Transverse colon (tissue), 4 donors: ENCODE measurements at regions not wholly inside any gene's neighbourhood (a gene's known extent, or its start where the extent isn't known, plus 50 kb on each side); places are given as distances from the start of the nearest gene placed in this dataset.

Experiments
- EP300 ChIP-seq: sonication (generic); formaldehyde crosslinking; IDR thresholded peaks from one replicate; pipeline ENCODE4 v1.6.1; 2017; ENCODE audit warnings: antibody characterized with exemption, low read depth
- POLR2A ChIP-seq: fragments of 450-650 bp; IDR thresholded peaks from one replicate; pipeline ENCODE4 v1.6.1; 2016; ENCODE audit warnings: antibody characterized with exemption, mild to moderate bottlenecking, moderate library complexity
- POLR2AphosphoS5 ChIP-seq, 3 donors: sonication (generic); formaldehyde crosslinking; IDR thresholded peaks; one replicate each; pipeline ENCODE4 v1.6.1; 2016; ENCODE audit warnings: antibody characterized with exemption in 3 of 3
- TF ChIP-seq, protein P1 (sequence below), 5 experiments: fragments of 200-600 bp in 3 of 5; fragments of 450-650 bp in 2 of 5; sonication (generic) in 3 of 5; IDR thresholded peaks; 1 replicate in 2 of 5; 2 replicates in 3 of 5; pipeline ENCODE4 v1.5.1; 2016 to 2017; ENCODE audit warnings: antibody characterized with exemption in 5 of 5, inconsistent platforms in 3 of 5, mild to moderate bottlenecking in 2 of 5, moderate library complexity in 1 of 5

DNA sequence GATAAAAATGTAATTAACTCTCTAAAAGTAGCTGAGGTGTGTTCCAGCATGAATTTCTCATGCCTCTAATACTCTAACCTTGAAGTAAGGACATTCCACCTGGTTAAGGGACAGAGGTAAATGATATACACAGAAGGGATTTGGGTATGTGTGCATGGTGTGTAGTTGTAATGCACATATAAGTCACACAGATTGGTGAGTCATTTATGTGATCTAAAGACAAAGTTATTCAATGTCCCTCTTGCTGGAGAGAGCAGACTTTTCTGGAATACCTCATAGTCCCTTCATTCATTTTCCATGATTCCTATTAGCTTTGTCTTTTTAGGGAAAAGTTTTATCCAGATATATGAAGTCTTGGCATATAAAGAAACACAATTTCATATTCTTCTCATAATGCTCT is 234.9 kb downstream of the SNAPC1 start:
- TF ChIP-seq, protein P1, sequence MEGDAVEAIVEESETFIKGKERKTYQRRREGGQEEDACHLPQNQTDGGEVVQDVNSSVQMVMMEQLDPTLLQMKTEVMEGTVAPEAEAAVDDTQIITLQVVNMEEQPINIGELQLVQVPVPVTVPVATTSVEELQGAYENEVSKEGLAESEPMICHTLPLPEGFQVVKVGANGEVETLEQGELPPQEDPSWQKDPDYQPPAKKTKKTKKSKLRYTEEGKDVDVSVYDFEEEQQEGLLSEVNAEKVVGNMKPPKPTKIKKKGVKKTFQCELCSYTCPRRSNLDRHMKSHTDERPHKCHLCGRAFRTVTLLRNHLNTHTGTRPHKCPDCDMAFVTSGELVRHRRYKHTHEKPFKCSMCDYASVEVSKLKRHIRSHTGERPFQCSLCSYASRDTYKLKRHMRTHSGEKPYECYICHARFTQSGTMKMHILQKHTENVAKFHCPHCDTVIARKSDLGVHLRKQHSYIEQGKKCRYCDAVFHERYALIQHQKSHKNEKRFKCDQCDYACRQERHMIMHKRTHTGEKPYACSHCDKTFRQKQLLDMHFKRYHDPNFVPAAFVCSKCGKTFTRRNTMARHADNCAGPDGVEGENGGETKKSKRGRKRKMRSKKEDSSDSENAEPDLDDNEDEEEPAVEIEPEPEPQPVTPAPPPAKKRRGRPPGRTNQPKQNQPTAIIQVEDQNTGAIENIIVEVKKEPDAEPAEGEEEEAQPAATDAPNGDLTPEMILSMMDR (IDR thresholded peaks at IDR 0.05), result no peak
- no peak for TF ChIP-seq POLR2AphosphoS5 (IDR thresholded peaks at IDR 0.05)
- TF ChIP-seq POLR2A, result no peak
- TF ChIP-seq EP300, result no peak
